ENCODE measurements at regions not wholly inside any gene's neighbourhood (a gene's known extent, or its start where the extent isn't known, plus 50 kb on each side); places are given as distances from the start of the nearest gene placed in this dataset.

DNA sequence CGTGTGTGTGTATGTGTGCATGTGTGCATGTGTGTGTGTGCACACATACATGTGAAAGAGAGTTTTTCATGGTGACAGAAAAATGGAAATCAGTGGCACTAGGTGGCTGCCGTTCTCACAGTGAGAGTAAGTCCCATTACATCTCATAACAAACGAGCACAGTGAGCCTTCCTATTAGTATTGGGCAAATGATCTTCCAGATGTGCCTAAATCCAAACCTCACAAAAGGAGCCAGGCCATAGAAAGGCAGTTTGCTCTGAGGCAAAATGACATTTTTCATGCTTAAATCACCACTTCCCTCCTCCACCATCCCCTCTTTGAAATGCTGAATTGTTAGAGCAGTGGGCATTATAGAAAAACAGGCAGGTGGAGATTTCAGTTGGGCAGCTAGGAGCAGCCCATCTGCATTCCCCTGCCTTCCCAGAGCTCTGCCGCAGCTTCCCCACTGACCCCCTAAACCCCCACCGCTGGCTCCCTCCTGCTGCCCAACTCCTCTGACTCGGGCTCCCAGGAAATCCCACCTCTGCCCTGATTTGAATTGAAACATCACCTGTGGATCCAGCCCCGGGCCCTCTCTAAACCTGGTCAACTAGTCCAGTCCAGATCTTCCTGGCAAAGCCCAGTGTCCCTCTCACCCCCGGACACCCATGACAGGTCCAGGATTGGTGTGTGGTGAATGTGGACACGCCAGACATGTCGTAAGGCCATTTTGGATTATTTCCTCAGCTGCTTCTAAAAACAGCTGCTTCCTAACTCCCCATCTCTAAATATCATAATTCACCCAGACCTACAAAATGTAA is 190.5 kb downstream of the SEC16B start:
- Histone ChIP-seq H3K36me3 (replicated peaks in 1 of 2; ENCODE audit: control extremely low read depth in 1 of 2, control insufficient read depth in 1 of 2, extremely low read depth in 1 of 2, insufficient read depth in 2 of 2, low read length in 1 of 2) (no peaks in the 10 kb centered on the region), H3K27ac (ENCODE audit: low read length in 2 of 2) (no peak overlapping the region), H3K4me2 (replicated peaks; ENCODE audit: low read depth, low read length, poor library complexity, severe bottlenecking) (no peak overlapping the region), H3K4me1 (ENCODE audit: control insufficient read depth in 2 of 2, insufficient read depth in 2 of 2, low read length in 2 of 2) (no peaks in the 10 kb centered on the region), H4K20me1 (ENCODE audit: control insufficient read depth, insufficient read depth, low read length, poor library complexity, severe bottlenecking) (no peaks in the 10 kb centered on the region), H3K9me3 (ENCODE audit: control extremely low read depth in 1 of 3, control insufficient read depth in 2 of 3, insufficient read depth in 1 of 3, low read length in 2 of 3) (peaks cover 0 to 2% (median 0%) of the 10 kb centered on the region in 3 donors), H3K27me3 (replicated peaks in 1 of 4; ENCODE audit: control extremely low read depth in 1 of 4, control insufficient read depth in 3 of 4, insufficient read depth in 4 of 4, low read length in 3 of 4) (no peaks in the 10 kb centered on the region), H2AFZ (ENCODE audit: insufficient read depth, low read depth, low read length, poor library complexity, severe bottlenecking) (no peak overlapping the region), H3K79me2 (ENCODE audit: control insufficient read depth, insufficient read depth, low read length) (no peaks in the 10 kb centered on the region), H3K9ac (ENCODE audit: low read length) (no peak overlapping the region), H3K4me3 (ENCODE audit: control extremely low read depth in 1 of 5, extremely low read depth in 1 of 5, insufficient read depth in 1 of 5, low read depth in 2 of 5, low read length in 4 of 5) (no peak overlapping the region)
- Mint-ChIP-seq H3K4me1 (no peaks in the 10 kb centered on the region), H3K27ac (no peak overlapping the region), H3K9me3 (ENCODE audit: insufficient read depth) (no peaks in the 10 kb centered on the region), H3K27me3 (no peaks in the 10 kb centered on the region), H3K4me3 (no peak overlapping the region)
- WGBS (ENCODE audit: insufficient coverage): 63% methylated on average over 7 of the region's 10 CpGs
- ChIA-PET CTCF (no interaction called here), POLR2A (no interaction called here)
- DNase-seq (no peak), ATAC-seq (ENCODE audit: low read depth) (no peak)
- intact Hi-C loops (cut with micrococcal nuclease): no loop called here
- TF ChIP-seq, protein P1, sequence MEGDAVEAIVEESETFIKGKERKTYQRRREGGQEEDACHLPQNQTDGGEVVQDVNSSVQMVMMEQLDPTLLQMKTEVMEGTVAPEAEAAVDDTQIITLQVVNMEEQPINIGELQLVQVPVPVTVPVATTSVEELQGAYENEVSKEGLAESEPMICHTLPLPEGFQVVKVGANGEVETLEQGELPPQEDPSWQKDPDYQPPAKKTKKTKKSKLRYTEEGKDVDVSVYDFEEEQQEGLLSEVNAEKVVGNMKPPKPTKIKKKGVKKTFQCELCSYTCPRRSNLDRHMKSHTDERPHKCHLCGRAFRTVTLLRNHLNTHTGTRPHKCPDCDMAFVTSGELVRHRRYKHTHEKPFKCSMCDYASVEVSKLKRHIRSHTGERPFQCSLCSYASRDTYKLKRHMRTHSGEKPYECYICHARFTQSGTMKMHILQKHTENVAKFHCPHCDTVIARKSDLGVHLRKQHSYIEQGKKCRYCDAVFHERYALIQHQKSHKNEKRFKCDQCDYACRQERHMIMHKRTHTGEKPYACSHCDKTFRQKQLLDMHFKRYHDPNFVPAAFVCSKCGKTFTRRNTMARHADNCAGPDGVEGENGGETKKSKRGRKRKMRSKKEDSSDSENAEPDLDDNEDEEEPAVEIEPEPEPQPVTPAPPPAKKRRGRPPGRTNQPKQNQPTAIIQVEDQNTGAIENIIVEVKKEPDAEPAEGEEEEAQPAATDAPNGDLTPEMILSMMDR (IDR thresholded peaks at IDR 0.05): no peak
- no peak for TF ChIP-seq EZH2 (IDR thresholded peaks at IDR 0.05; ENCODE audit: borderline replicate concordance, insufficient read depth, low read depth, low read length, poor library complexity, severe bottlenecking)

DNA sequence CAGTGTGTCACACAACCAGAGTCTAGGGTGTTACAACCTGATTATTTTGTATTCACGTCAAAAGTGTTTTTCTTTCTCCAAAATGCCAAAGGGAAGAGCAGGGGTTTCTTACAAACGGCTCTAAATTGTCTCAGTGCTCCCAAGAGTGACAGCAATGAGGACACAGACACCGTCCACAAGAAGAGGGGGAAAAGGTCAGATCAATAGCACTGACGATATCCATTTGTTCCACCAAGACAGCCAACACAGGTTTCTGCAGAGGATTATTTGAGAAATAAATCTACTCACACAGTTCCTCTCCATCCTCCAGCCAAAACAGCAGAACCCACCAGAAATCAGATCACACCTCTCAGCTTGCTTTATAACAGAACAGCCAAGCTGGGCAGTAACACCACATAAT is 193.9 kb downstream of the SEC16B start:
- H3K9me3 ChIP-seq (ENCODE audit: control extremely low read depth in 1 of 3, control insufficient read depth in 2 of 3, insufficient read depth in 1 of 3, low read length in 2 of 3): peaks cover 1 to 6% (median 2%) of the 10 kb centered on the region in 3 donors
- no peaks in the 10 kb centered on the region for H4K20me1 ChIP-seq (ENCODE audit: control insufficient read depth, insufficient read depth, low read length, poor library complexity, severe bottlenecking)
- Mint-ChIP-seq H3K27me3 (no peaks in the 10 kb centered on the region), H3K4me3 (no peak overlapping the region), H3K27ac (no peak overlapping the region), H3K9me3 (ENCODE audit: insufficient read depth) (peaks cover 10% of the 10 kb centered on the region), H3K4me1 (no peaks in the 10 kb centered on the region)
- no peak overlapping the region for H3K4me2 ChIP-seq (replicated peaks; ENCODE audit: low read depth, low read length, poor library complexity, severe bottlenecking)
- WGBS (ENCODE audit: insufficient coverage): 80% methylated on average over 1 of the region's 4 CpGs
- ATAC-seq (ENCODE audit: low read depth) (no peak), DNase-seq (no peak)
- no peak overlapping the region for H3K4me3 ChIP-seq (ENCODE audit: control extremely low read depth in 1 of 5, extremely low read depth in 1 of 5, insufficient read depth in 1 of 5, low read depth in 2 of 5, low read length in 4 of 5)
- no peaks in the 10 kb centered on the region for H3K36me3 ChIP-seq (replicated peaks in 1 of 2; ENCODE audit: control extremely low read depth in 1 of 2, control insufficient read depth in 1 of 2, extremely low read depth in 1 of 2, insufficient read depth in 2 of 2, low read length in 1 of 2)
- POLR2A ChIA-PET: no interaction called here
- H3K79me2 ChIP-seq (ENCODE audit: control insufficient read depth, insufficient read depth, low read length): no peaks in the 10 kb centered on the region
- intact Hi-C loops (cut with micrococcal nuclease): no loop called here
- H3K27ac ChIP-seq (ENCODE audit: low read length in 2 of 2): no peak overlapping the region
- no peak overlapping the region for H3K9ac ChIP-seq (ENCODE audit: low read length)
- no peaks in the 10 kb centered on the region for H3K4me1 ChIP-seq (ENCODE audit: control insufficient read depth in 2 of 2, insufficient read depth in 2 of 2, low read length in 2 of 2)
- no peak for TF ChIP-seq EZH2 (IDR thresholded peaks at IDR 0.05; ENCODE audit: borderline replicate concordance, insufficient read depth, low read depth, low read length, poor library complexity, severe bottlenecking)
- TF ChIP-seq, protein P1 (IDR thresholded peaks at IDR 0.05): no peak
- CTCF ChIA-PET: no interaction called here
- H2AFZ ChIP-seq (ENCODE audit: insufficient read depth, low read depth, low read length, poor library complexity, severe bottlenecking): no peak overlapping the region
- H3K27me3 ChIP-seq (replicated peaks in 1 of 4; ENCODE audit: control extremely low read depth in 1 of 4, control insufficient read depth in 3 of 4, insufficient read depth in 4 of 4, low read length in 3 of 4): no peaks in the 10 kb centered on the region

Data from B cell (primary cell).